MG63 (cell line): ENCODE measurements at regions not wholly inside any gene's neighbourhood (a gene's known extent, or its start where the extent isn't known, plus 50 kb on each side); places are given as distances from the start of the nearest gene placed in this dataset.

Source experiments
- DNase-seq: peaks from one replicate; pipeline ENCODE4 v3.0.0-alpha.2; 2020
- H3K27me3 ChIP-seq: fragments of 250-450 bp; sonication (Bioruptor Pico); 2 replicates; pipeline ENCODE4 v1.5.1; 2020; ENCODE audit warnings: mild to moderate bottlenecking, moderate library complexity
- H3K36me3 ChIP-seq: fragments of 250-450 bp; sonication (Bioruptor Pico); 2 replicates; pipeline ENCODE4 v1.5.1; 2020; ENCODE audit warnings: mild to moderate bottlenecking, moderate library complexity
- H3K4me3 ChIP-seq: fragments of 250-450 bp; sonication (Bioruptor Pico); 2 replicates; pipeline ENCODE4 v1.5.1; 2020; ENCODE audit warnings: mild to moderate bottlenecking, moderate library complexity
- H3K9me3 ChIP-seq: fragments of 250-450 bp; sonication (Bioruptor Pico); 2 replicates; pipeline ENCODE4 v1.5.1; 2020; ENCODE audit warnings: mild to moderate bottlenecking, moderate library complexity

GRCh38 chr5:88401228-88401627 is 132.6 kb upstream of the TMEM161B start:
- H3K27me3 ChIP-seq: no peaks in the 10 kb centered on the region
- H3K9me3 ChIP-seq: no peaks in the 10 kb centered on the region
- H3K4me3 ChIP-seq: no peak overlapping the region
- H3K36me3 ChIP-seq: no peaks in the 10 kb centered on the region
- no peak for DNase-seq

- Histone ChIP-seq H3K4me3 (no peak overlapping the region), H3K9me3 (no peaks in the 10 kb centered on the region), H3K27me3 (no peaks in the 10 kb centered on the region), H3K36me3 (no peaks in the 10 kb centered on the region)
- no peak for DNase-seq
These were observed 130.9 kb upstream of the TMEM161B start for GRCh38 chr5:88399561-88399960.

- no peaks in the 10 kb centered on the region for H3K36me3 ChIP-seq
These were observed 129.7 kb upstream of the TMEM161B start for GRCh38 chr5:88398316-88398715.

GRCh38 chr5:88396751-88397281 is 128.2 kb upstream of the TMEM161B start:
- DNase-seq: no peak
- H3K4me3 ChIP-seq: no peak overlapping the region
- no peaks in the 10 kb centered on the region for H3K9me3 ChIP-seq
- no peaks in the 10 kb centered on the region for H3K27me3 ChIP-seq
- no peaks in the 10 kb centered on the region for H3K36me3 ChIP-seq

More at GRCh38 chr5:88398316-88398715, 129.7 kb upstream of the TMEM161B start:
- no peaks in the 10 kb centered on the region for H3K9me3 ChIP-seq
- 0 out of 2 replicates have a peak overlapping the region, but pooled peaks have one; percentile 19 for H3K4me3 ChIP-seq
- no peaks in the 10 kb centered on the region for H3K27me3 ChIP-seq
- DNase-seq: peak; percentile 10

- DNase-seq: no peak
- Histone ChIP-seq H3K4me3 (no peak overlapping the region), H3K36me3 (no peaks in the 10 kb centered on the region)
These were observed 127.4 kb upstream of the TMEM161B start for GRCh38 chr5:88396000-88396535.

GRCh38 chr5:88395264-88395663 is 126.6 kb upstream of the TMEM161B start:
- DNase-seq: no peak
- H3K36me3 ChIP-seq: no peaks in the 10 kb centered on the region
- no peaks in the 10 kb centered on the region for H3K9me3 ChIP-seq
- no peak overlapping the region for H3K4me3 ChIP-seq
- no peaks in the 10 kb centered on the region for H3K27me3 ChIP-seq

More at GRCh38 chr5:88396000-88396535, 127.4 kb upstream of the TMEM161B start:
- Histone ChIP-seq H3K27me3 (no peaks in the 10 kb centered on the region), H3K9me3 (no peaks in the 10 kb centered on the region)

GRCh38 chr5:88394536-88395175 is 126.0 kb upstream of the TMEM161B start:
- Histone ChIP-seq H3K36me3 (no peaks in the 10 kb centered on the region), H3K27me3 (no peaks in the 10 kb centered on the region), H3K4me3 (no peak overlapping the region), H3K9me3 (no peaks in the 10 kb centered on the region)
- DNase-seq: no peak

- H3K27me3 ChIP-seq: no peaks in the 10 kb centered on the region
- no peaks in the 10 kb centered on the region for H3K36me3 ChIP-seq
- no peak for DNase-seq
- H3K9me3 ChIP-seq: no peaks in the 10 kb centered on the region
- H3K4me3 ChIP-seq: no peak overlapping the region
These were observed 125.3 kb upstream of the TMEM161B start for GRCh38 chr5:88393716-88394535.

GRCh38 chr5:88393042-88393441 is 124.4 kb upstream of the TMEM161B start:
- DNase-seq: no peak
- Histone ChIP-seq H3K4me3 (no peak overlapping the region), H3K27me3 (no peaks in the 10 kb centered on the region), H3K36me3 (no peaks in the 10 kb centered on the region), H3K9me3 (no peaks in the 10 kb centered on the region)

- DNase-seq: no peak
- no peaks in the 10 kb centered on the region for H3K36me3 ChIP-seq
- H3K9me3 ChIP-seq: no peaks in the 10 kb centered on the region
- H3K4me3 ChIP-seq: no peak overlapping the region
- no peaks in the 10 kb centered on the region for H3K27me3 ChIP-seq
These were observed 123.3 kb upstream of the TMEM161B start for GRCh38 chr5:88391991-88392390.

GRCh38 chr5:88391116-88391515 is 122.5 kb upstream of the TMEM161B start:
- no peak overlapping the region for H3K4me3 ChIP-seq
- no peaks in the 10 kb centered on the region for H3K27me3 ChIP-seq
- no peaks in the 10 kb centered on the region for H3K9me3 ChIP-seq
- no peaks in the 10 kb centered on the region for H3K36me3 ChIP-seq
- DNase-seq: no peak

GRCh38 chr5:88390481-88390880 is 121.8 kb upstream of the TMEM161B start:
- no peaks in the 10 kb centered on the region for H3K9me3 ChIP-seq
- H3K4me3 ChIP-seq: no peak overlapping the region
- no peak for DNase-seq
- H3K36me3 ChIP-seq: no peaks in the 10 kb centered on the region
- no peaks in the 10 kb centered on the region for H3K27me3 ChIP-seq

GRCh38 chr5:88390096-88390441 is 121.4 kb upstream of the TMEM161B start:
- DNase-seq: no peak
- Histone ChIP-seq H3K4me3 (no peak overlapping the region), H3K27me3 (no peaks in the 10 kb centered on the region), H3K9me3 (no peaks in the 10 kb centered on the region), H3K36me3 (no peaks in the 10 kb centered on the region)

GRCh38 chr5:88389338-88390095 is 120.9 kb upstream of the TMEM161B start:
- Histone ChIP-seq H3K27me3 (no peaks in the 10 kb centered on the region), H3K4me3 (no peak overlapping the region), H3K9me3 (no peaks in the 10 kb centered on the region), H3K36me3 (no peaks in the 10 kb centered on the region)
- no peak for DNase-seq

GRCh38 chr5:88388476-88389337 is 120.1 kb upstream of the TMEM161B start:
- H3K36me3 ChIP-seq: no peaks in the 10 kb centered on the region
- H3K4me3 ChIP-seq: no peak overlapping the region
- no peak for DNase-seq
- no peaks in the 10 kb centered on the region for H3K9me3 ChIP-seq
- no peaks in the 10 kb centered on the region for H3K27me3 ChIP-seq

- Histone ChIP-seq H3K9me3 (no peaks in the 10 kb centered on the region), H3K36me3 (no peaks in the 10 kb centered on the region), H3K4me3 (no peak overlapping the region), H3K27me3 (no peaks in the 10 kb centered on the region)
- DNase-seq: no peak
These were observed 116.2 kb upstream of the TMEM161B start for GRCh38 chr5:88384886-88385285.
